Endothelial cell of umbilical vein (primary cell): ENCODE measurements at regions not wholly inside any gene's neighbourhood (a gene's known extent, or its start where the extent isn't known, plus 50 kb on each side); places are given as distances from the start of the nearest gene placed in this dataset.

Source experiments
- BruUV-seq: library from RNA; stranded (reverse); fragments of 400-500 nt; replicated peaks from 2 replicates; lab custom pipeline; 2021; lab: Mats Ljungman, UMichigan
- CTCF ChIA-PET: fragments of 300-600, 350-600 bp; sonication (Branson Sonifier 250); formaldehyde crosslinking; loops from one replicate; lab custom pipeline; 2021; ENCODE audit warnings: antibody characterized with exemption, inconsistent platforms; lab: Charles Lee
- POLR2A ChIA-PET: fragments of 300-600, 350-600 bp; sonication (Branson Sonifier 250); formaldehyde crosslinking; loops from one replicate; lab custom pipeline; 2021; ENCODE audit warnings: antibody characterized with exemption, inconsistent platforms; lab: Charles Lee
- DNase-seq: peaks from one replicate; pipeline ENCODE4 v3.0.0-alpha.2; 2011; ENCODE audit warnings: low read depth, low spot score
- FAIRE-seq: peaks from 2 replicates; lab custom pipeline; 2011; peaks lifted over from hg19 to GRCh38; lab: Jason Lieb, UNC
- H2AFZ ChIP-seq: 2 replicates; pipeline ENCODE4 v1.6.0; 2012; ENCODE audit warnings: low read depth, low read length, control low read depth, inconsistent platforms
- H3K27ac ChIP-seq: 2 replicates; pipeline ENCODE4 v1.5.1; 2011; ENCODE audit warnings: low read depth, mild to moderate bottlenecking, control low read depth, low read length, moderate library complexity; ENCODE audit not compliant: insufficient read depth
- H3K27me3 ChIP-seq, 2 experiments: 2 replicates each; pipeline versions ENCODE4 v1.6.0 to v1.6.1; 2011; ENCODE audit warnings: low read length in 2 of 2, mixed read lengths in 1 of 2; ENCODE audit not compliant: control insufficient read depth in 2 of 2, insufficient read depth in 2 of 2
- H3K36me3 ChIP-seq, 2 experiments: 2 replicates in 1 of 2; 3 replicates in 1 of 2; pipeline ENCODE4 v1.5.1; 2011; ENCODE audit warnings: low read length in 2 of 2, mild to moderate bottlenecking in 1 of 2, moderate library complexity in 1 of 2; ENCODE audit not compliant: control insufficient read depth in 2 of 2, insufficient read depth in 2 of 2; ENCODE audit errors: extremely low read depth in 1 of 2
- H3K4me1 ChIP-seq: 3 replicates; pipeline ENCODE4 v1.5.1; 2011; ENCODE audit warnings: mild to moderate bottlenecking, low read length; ENCODE audit not compliant: control insufficient read depth, insufficient read depth; ENCODE audit errors: extremely low read depth
- H3K4me2 ChIP-seq: 2 replicates; pipeline ENCODE4 v1.6.1; 2011; ENCODE audit warnings: low read length, control low read depth, mixed read lengths; ENCODE audit not compliant: insufficient read depth
- H3K4me3 ChIP-seq, 3 experiments: fragments of 200-600 bp in 1 of 3; sonication (generic), shearing (Covaris generic) in 1 of 3; replicated peaks in 1 of 3; 2 replicates each; pipeline ENCODE4 v1.5.1; 2011 to 2016; ENCODE audit warnings: control low read depth in 3 of 3, low read length in 3 of 3, mild to moderate bottlenecking in 2 of 3, inconsistent platforms in 1 of 3, low read depth in 1 of 3, moderate library complexity in 1 of 3; ENCODE audit not compliant: insufficient read depth in 1 of 3
- H3K79me2 ChIP-seq: 2 replicates; pipeline ENCODE4 v1.6.0; 2012; ENCODE audit warnings: low read length, inconsistent platforms; ENCODE audit not compliant: control insufficient read depth, insufficient read depth
- H3K9ac ChIP-seq: replicated peaks from 2 replicates; pipeline ENCODE3; 2011; ENCODE audit warnings: low read length, control low read depth; ENCODE audit not compliant: insufficient read depth; ENCODE audit errors: extremely low read depth
- H3K9me1 ChIP-seq: replicated peaks from 3 replicates; pipeline ENCODE4 v1.6.0; 2011; ENCODE audit warnings: mild to moderate bottlenecking, low read length; ENCODE audit not compliant: control insufficient read depth, insufficient read depth; ENCODE audit errors: extremely low read depth
- H3K9me3 ChIP-seq: replicated peaks from 2 replicates; pipeline ENCODE4 v1.5.1; 2012; ENCODE audit warnings: low read length, inconsistent platforms; ENCODE audit not compliant: control insufficient read depth, insufficient read depth
- H4K20me1 ChIP-seq: replicated peaks from 2 replicates; pipeline ENCODE3; 2011; ENCODE audit warnings: mild to moderate bottlenecking, low read length; ENCODE audit not compliant: control insufficient read depth, insufficient read depth; ENCODE audit errors: extremely low read depth
- EZH2 ChIP-seq: IDR thresholded peaks from 2 replicates; pipeline ENCODE4 v1.6.1; 2012; ENCODE audit warnings: borderline replicate concordance, low read depth, mild to moderate bottlenecking, moderate library complexity, low read length, inconsistent platforms; ENCODE audit not compliant: severe bottlenecking
- FOS ChIP-seq: IDR thresholded peaks from 2 replicates; pipeline ENCODE4 v1.6.1; 2011; ENCODE audit warnings: mild to moderate bottlenecking, low read length, moderate library complexity, borderline replicate concordance; ENCODE audit not compliant: insufficient read depth
- GATA2 ChIP-seq: IDR thresholded peaks from 2 replicates; pipeline ENCODE4 v1.7.0; 2011; ENCODE audit warnings: low read depth, mild to moderate bottlenecking, moderate library complexity, mixed read lengths, low read length; ENCODE audit not compliant: insufficient read length, insufficient read depth
- JUN ChIP-seq: IDR thresholded peaks from 2 replicates; pipeline ENCODE4 v1.6.1; 2011; ENCODE audit warnings: borderline replicate concordance, low read depth; ENCODE audit not compliant: insufficient read length, insufficient read depth
- MYC ChIP-seq: IDR thresholded peaks from one replicate; pipeline ENCODE4 v1.6.1; 2011; ENCODE audit warnings: mild to moderate bottlenecking, low read depth, low read length
- POLR2A ChIP-seq: IDR thresholded peaks from 2 replicates; pipeline ENCODE4 v1.6.1; 2012; ENCODE audit warnings: low read depth, mild to moderate bottlenecking, control low read depth, low read length
- POLR2AphosphoS5 ChIP-seq: IDR thresholded peaks from 2 replicates; pipeline ENCODE4 v1.6.1; 2012; ENCODE audit warnings: low read depth, mild to moderate bottlenecking, control low read depth, low read length, moderate library complexity; ENCODE audit not compliant: insufficient read depth
- dilution Hi-C: fragments of 300-500 bp; cut with MboI; formaldehyde crosslinking; loops from one replicate; pipeline ENCODE4 v1.15.0; 2019; ENCODE audit warnings: low sequenced_read_pairs; ENCODE audit not compliant: extremely low pct_ligation_motif_present
- intact Hi-C: fragments of 100-400 bp; cut with micrococcal nuclease; formaldehyde crosslinking; loops from one replicate; pipeline ENCODE4 v1.10.0; 2022
- TF ChIP-seq, protein P1 (sequence below), 2 donors: IDR thresholded peaks; 1 replicate in 1 of 2; 2 replicates in 1 of 2; pipeline ENCODE4 v1.5.1; 2011; ENCODE audit warnings: low read length in 2 of 2, mild to moderate bottlenecking in 2 of 2, moderate library complexity in 2 of 2, control low read depth in 1 of 2, inconsistent platforms in 1 of 2, low read depth in 1 of 2; ENCODE audit not compliant: insufficient read depth in 1 of 2; ENCODE audit errors: extremely low read depth in 1 of 2
- TF ChIP-seq, protein P2 (sequence below): IDR thresholded peaks from 2 replicates; pipeline ENCODE4 v1.6.1; 2011; ENCODE audit not compliant: insufficient read depth, insufficient read length

- BruUV-seq: no TSS peak
- H3K27me3 ChIP-seq: peaks cover 0 to 1% of the 10 kb centered on the region in 2 experiments
- no peaks in the 10 kb centered on the region for H3K79me2 ChIP-seq
- dilution Hi-C loops: no loop called here
- H3K4me1 ChIP-seq: peaks cover 18% of the 10 kb centered on the region
- H2AFZ ChIP-seq: no peak overlapping the region
- CTCF ChIA-PET: no interaction called here
- no peak for DNase-seq
- no peak overlapping the region for H3K4me2 ChIP-seq
- FAIRE-seq: no peak
- no peak overlapping the region for H3K9ac ChIP-seq
- no peak for TF ChIP-seq POLR2AphosphoS5
- TF ChIP-seq GATA2: no peak
- no peak for TF ChIP-seq POLR2A
- TF ChIP-seq, protein P1, sequence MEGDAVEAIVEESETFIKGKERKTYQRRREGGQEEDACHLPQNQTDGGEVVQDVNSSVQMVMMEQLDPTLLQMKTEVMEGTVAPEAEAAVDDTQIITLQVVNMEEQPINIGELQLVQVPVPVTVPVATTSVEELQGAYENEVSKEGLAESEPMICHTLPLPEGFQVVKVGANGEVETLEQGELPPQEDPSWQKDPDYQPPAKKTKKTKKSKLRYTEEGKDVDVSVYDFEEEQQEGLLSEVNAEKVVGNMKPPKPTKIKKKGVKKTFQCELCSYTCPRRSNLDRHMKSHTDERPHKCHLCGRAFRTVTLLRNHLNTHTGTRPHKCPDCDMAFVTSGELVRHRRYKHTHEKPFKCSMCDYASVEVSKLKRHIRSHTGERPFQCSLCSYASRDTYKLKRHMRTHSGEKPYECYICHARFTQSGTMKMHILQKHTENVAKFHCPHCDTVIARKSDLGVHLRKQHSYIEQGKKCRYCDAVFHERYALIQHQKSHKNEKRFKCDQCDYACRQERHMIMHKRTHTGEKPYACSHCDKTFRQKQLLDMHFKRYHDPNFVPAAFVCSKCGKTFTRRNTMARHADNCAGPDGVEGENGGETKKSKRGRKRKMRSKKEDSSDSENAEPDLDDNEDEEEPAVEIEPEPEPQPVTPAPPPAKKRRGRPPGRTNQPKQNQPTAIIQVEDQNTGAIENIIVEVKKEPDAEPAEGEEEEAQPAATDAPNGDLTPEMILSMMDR (IDR thresholded peaks at IDR 0.05; ENCODE audit: extremely low read depth in 1 of 2, insufficient read depth in 1 of 2, low read depth in 1 of 2, low read length in 2 of 2): no peak
- TF ChIP-seq FOS: no peak
- TF ChIP-seq EZH2: no peak
- no peak for TF ChIP-seq MYC
- TF ChIP-seq JUN: no peak
- TF ChIP-seq, protein P2, sequence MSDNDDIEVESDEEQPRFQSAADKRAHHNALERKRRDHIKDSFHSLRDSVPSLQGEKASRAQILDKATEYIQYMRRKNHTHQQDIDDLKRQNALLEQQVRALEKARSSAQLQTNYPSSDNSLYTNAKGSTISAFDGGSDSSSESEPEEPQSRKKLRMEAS: no peak
- intact Hi-C loops: no loop called here
- no peaks in the 10 kb centered on the region for H3K36me3 ChIP-seq
- H4K20me1 ChIP-seq: no peaks in the 10 kb centered on the region
- H3K27ac ChIP-seq: no peak overlapping the region
- H3K9me1 ChIP-seq: no peaks in the 10 kb centered on the region
- no peaks in the 10 kb centered on the region for H3K9me3 ChIP-seq
- POLR2A ChIA-PET: no interaction called here
- no peak overlapping the region for H3K4me3 ChIP-seq
Measured at GRCh38 chr2:15726321-15727057, 134.8 kb downstream of the DDX1 start.
